Mesenteric fat pad (tissue), 1 donor: ENCODE measurements at regions not wholly inside any gene's neighbourhood (a gene's known extent, or its start where the extent isn't known, plus 50 kb on each side); places are given as distances from the start of the nearest gene placed in this dataset.
A peak's percentile ranks its signal among the peaks of the same experiment; 100 is the strongest.

Experiments used
- DNase-seq: peaks from one replicate; pipeline ENCODE4 v3.0.0-alpha.2; 2020; ENCODE audit warnings: low spot score
- donor health status: DM: yes; HTN: yes; CAD: no.

GRCh38 chr14:94844593-94845152, 74.8 kb upstream of the GSC start:
- DNase-seq, result no peak

DNA sequence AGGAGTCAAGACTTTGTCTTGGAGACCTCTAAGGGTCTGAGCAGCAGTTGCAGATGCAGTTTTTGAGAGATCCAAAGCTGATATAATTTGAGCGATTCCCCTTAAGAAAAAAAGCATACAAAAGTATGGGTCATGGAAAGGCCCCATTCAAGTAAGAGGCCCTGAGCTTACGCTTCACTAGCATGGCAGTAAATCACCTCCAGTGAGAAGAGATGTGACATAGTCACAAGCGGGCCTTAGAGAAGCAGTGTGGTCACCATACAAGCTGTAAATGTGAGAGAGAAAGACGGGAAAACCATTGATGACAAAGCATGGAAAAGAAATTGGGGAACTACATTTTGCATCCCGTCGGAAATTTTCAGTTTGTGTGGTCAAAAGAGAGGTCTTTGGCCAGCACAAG, 70.6 kb upstream of the GSC start:
- DNase-seq, result no peak

DNA sequence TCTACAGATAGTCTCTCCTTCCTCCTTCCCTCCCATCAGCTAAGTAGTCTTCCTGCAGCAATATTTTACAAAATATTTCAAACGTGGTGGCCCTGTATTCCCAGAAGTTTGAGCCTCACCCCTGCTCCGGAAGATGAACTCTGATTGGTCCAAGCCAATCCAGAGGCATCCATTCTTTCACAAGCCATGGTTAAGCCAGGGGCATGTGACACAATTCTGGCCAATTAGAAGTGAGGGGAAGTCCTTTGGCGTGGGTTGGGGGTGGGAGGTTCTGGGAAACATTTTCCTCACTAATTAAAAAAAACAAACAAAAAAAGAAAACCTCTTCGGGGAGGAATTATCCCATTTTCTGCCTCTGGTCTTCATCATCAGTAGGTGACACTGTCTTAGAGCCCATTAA, 69.4 kb upstream of the GSC start:
- no peak for DNase-seq

GRCh38 chr14:94836849-94837248, 66.9 kb upstream of the GSC start:
- DNase-seq, result no peak

- no peak for DNase-seq
Observed at GRCh38 chr14:94833633-94834032, 63.7 kb upstream of the GSC start.

DNA sequence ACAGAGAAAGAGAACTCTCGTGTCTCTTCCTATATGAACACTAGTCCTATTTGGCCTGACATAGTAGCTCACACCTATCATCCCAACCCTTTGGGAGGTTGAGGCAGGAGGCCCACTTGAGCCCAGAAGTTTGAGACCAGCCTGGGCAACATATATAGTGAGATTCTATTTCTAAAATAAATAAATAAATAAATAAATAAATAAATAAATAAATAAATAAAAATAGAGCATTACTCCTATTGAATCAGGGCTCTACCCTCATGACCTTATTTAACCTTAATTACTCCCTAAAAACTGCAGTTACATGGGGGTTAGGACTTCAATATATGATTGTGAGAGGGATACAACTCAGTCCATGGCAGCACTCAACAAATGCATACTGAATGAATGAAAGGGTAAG, 61.2 kb upstream of the GSC start:
- DNase-seq, result no peak

DNA sequence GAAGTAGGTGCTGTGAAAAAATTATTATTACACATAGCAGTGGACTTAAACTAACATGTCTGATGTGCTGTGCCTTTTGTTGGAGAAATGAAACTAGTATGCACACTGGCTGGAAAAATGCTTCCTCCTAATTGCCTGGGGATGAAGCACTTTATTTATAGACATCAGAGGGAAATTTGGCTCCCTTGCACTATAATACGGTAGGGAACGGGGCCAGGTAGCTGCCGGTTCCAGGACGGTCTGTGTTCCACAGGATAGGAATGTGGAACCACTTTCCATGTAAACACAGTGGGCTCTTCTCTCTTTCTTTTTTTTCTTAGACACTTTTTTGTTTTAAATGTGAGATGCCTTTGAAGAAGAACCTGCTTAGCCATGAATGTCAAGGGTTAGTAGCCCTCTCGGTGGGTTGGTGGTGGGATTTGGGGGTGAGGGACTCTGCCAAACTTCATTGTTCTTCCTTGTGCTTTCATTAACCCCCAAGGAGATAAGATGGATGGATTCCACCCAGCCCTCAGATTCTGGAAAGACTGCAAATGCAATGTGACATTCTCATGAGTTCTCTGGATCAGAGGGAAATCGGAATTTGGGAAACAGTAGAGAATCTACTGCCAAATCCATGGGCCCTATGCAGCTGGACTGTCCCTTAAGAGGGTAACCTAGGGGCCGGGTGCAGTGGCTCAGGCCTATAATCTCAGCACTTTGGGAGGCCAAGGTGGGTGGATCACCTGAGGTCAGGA, 58.0 kb upstream of the GSC start:
- no peak for DNase-seq

- no peak for DNase-seq
Observed at GRCh38 chr14:94826774-94827173, 56.9 kb upstream of the GSC start.

- peak; percentile 49 for DNase-seq
Observed at GRCh38 chr14:94823556-94824341, 53.8 kb upstream of the GSC start.

DNA sequence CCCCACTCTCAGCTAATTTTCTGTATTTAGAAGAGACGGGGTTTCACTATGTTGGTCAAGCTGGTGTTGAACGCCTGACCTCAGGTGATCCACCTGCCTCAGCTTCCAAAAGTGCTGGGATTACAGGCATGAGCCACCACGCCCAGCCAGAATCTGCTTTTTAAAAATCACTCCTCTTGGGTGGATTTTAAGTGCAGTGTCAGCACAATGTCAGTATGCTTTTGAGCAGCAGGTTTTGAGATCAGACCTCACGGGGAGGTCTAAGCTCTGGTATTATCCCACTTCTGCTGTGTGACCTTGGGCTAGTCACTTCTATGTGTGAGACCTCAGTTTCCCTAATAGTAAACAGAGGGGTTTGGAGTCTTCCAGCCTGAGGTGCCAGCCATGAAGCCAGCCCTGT, 51.8 kb upstream of the GSC start:
- peak; percentile 18 for DNase-seq

DNA sequence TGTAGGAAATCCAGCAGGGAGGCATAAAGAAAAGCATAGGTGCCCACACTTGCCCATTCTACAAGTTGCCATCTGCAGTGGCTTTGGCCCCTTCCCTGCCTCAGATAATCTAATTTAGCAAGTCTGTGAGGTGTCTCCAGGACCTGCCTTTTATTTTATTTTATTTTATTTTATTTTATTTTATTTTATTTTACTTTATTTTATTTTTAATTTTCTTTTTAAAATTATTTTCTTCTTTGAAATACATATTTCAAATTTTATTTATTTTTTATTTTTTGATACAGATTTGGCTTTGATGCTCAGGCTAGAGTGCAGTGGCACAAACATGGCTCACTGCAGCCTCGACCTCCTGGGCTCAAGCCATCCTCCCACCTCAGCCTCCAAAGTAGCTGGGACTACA, 51.0 kb upstream of the GSC start:
- DNase-seq, result peak; percentile 16
